ENCODE measurements at regions not wholly inside any gene's neighbourhood (a gene's known extent, or its start where the extent isn't known, plus 50 kb on each side); places are given as distances from the start of the nearest gene placed in this dataset.

DNA sequence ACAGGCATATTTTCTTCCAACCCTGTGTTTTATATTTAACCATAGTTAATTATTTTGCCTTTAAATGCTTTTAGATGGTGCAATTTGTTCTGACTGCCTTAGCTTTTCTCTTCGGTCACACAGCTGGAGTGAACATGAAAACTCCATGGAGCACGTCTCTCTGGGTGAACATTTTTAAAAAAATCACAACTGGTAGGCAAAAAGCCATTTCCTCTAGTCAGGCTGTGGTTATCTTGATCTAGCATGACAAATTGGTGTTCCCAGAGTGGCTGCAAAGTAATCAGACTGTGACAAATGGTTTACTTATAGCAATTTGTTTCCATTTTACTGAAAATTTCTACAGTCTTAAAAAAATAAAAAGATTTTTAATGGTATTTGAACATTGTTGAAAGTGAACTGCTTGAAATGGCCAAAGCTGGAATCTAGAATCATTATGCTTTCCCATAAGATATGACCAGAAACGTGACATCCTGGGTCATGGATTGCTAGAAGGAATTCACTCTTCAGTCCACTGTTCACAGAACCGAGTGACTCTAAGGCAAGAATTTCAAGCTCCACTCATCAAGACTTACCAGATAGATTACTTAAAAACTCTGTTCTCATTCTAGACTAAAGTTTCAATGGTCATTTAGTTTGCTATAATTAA lies 703.6 kb downstream of the CPS1 start:
- no peak for ATAC-seq
- DNase-seq (ENCODE audit: low spot score), result no peak

DNA sequence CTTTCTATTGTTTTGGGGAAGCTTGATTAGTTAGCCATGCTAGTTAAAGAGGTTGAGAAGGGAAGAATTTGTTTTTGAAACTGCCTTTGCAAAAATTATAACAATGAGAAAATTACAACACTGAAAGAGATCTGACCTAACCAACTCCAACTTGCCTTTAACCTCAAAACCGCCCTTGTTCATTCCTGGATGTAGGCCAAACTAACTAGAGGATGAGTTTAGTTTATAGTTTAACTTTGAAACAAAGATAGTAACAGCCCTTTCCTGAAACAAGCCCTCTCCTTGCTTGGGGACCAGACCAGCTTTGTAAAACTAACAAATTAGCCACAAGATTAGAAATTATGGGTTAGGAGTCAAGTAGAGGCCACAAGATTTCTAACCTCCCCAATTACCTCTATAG lies 713.9 kb downstream of the CPS1 start:
- ATAC-seq (no peak), DNase-seq (ENCODE audit: low spot score) (no peak)
- intact Hi-C loops (cut with DNase I), result no loop called here

More for the DNA sequence above, 703.6 kb downstream of the CPS1 start:
- intact Hi-C loops (cut with DNase I), result no loop called here

GRCh38 chr2:211281430-211282073 lies 725.2 kb downstream of the CPS1 start:
- intact Hi-C loops (cut with DNase I), result no loop called here

DNA sequence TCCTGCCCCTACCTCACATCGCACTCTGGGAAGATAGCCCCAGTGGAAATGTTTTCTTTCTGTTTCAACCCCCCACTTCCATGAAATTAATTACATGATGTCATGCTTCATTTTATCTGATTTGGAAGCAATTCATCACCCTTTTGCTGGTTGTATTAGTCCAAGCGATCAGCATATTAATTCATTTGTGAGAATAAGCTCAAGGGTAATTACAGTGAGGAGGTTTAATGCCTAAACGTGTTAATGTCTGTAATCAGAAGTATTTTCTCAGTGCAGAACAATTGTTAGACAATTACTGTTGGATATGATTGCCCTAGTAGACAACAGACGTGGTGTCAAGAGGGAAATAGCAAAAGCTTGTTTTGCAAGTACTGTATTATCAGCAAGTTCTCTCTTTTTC lies 746.3 kb downstream of the CPS1 start:
- intact Hi-C loops (cut with DNase I), result no loop called here
- DNase-seq (ENCODE audit: low spot score) (no peak), ATAC-seq (no peak)

More at GRCh38 chr2:211281430-211282073, 725.2 kb downstream of the CPS1 start:
- ATAC-seq, result no peak
- no peak for DNase-seq (ENCODE audit: low spot score)

DNA sequence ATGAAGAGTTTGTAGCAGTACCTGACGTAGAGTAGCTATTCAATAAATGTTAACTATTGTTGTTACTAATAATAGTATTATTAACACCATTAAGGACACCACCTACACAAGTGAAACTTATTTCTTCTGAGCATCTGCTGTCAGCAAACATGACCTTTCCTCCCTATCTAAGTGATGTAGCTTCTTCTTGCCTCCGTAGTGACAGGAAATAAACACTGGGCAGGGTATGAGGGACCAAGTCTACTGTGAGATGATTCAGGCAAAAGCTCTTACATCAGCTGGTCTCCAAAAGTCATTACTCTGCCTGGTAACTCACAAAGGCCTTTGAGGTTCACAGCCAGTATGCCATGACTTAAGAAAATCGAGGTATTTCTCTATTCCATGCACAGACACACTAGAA lies 750.5 kb downstream of the CPS1 start:
- ATAC-seq (no peak), DNase-seq (ENCODE audit: low spot score) (no peak)
- intact Hi-C loops (cut with DNase I), result no loop called here
